Stimulated activated CD4-positive, alpha-beta T cell treated with anti-CD3 and anti-CD28 coated beads, Interleukin-1b, Interleukin-23, amount 100 ng/mL, for 48 hours (primary cell): ENCODE measurements at regions not wholly inside any gene's neighbourhood (a gene's known extent, or its start where the extent isn't known, plus 50 kb on each side); places are given as distances from the start of the nearest gene placed in this dataset.
A peak's percentile ranks its signal among the peaks of the same experiment; 100 is the strongest.

Source experiments
- DNase-seq: peaks from one replicate; pipeline ENCODE4 v3.0.0-alpha.2; 2020

DNA sequence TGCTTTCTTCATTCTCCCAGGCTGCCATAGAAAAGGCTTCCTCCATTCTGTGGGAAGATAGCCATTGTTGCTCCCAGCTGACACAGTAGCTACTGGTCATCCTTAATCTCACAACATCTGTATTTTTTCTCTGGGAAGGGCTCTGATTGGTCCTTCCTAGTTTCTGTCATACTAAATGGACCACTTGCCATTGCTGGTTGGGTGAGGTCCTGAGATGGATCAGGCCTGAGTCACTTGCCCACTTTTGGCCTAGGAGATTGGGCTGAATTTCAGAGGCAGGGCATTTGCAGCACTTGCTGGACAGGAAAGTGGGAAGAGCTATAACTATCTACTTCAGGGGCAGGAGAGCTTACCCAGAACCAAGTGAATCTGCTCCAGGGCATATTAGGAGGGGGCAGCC is 106.5 kb upstream of the PROK2 start:
- DNase-seq, result no peak

- DNase-seq, result no peak
These were observed 105.5 kb upstream of the PROK2 start for GRCh38 chr3:71890356-71890931.

- DNase-seq, result no peak
These were observed 102.3 kb upstream of the PROK2 start for GRCh38 chr3:71887256-71887655.

DNA sequence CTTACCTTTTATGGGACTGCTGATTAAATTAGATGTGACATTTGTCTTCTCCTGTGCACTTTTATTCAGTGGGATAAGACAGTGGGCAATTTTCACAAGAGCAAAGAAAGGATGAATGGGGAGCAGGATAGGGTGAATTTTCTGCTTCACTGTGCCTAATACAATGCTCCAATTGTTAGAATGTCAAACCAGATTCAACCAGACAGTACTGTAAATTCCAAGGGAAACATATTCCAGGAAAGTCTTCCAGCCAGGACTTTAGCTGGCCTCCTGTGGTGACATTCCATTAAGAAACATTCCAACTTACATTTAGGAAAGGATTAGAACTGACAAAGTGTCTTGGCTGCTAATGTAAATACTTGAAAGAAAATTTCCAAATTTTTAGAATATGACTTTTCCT is 100.1 kb upstream of the PROK2 start:
- no peak for DNase-seq

DNA sequence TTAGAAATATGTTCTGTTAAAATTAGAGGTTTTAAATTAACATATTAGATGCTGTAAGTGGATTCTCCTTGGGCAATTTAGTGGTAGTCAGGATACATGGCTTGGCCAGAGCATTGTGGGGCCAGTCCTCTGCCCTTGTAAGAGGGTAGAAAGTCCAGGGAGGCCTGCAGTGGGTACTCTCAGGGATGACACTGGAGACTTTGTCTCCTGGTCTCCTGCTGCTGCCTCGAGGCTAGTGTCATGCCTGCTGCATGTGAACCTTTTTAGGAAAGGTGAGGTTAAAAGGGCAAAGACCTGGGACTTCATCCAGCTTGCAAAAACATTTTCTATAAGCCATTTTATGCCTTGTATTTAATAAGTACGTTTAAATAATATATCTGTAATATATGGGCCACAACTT is 96.8 kb upstream of the PROK2 start:
- DNase-seq, result no peak

GRCh38 chr3:71881041-71881440 is 96.1 kb upstream of the PROK2 start:
- no peak for DNase-seq

GRCh38 chr3:71879089-71879488 is 94.1 kb upstream of the PROK2 start:
- DNase-seq, result no peak

- no peak for DNase-seq
These were observed 91.5 kb upstream of the PROK2 start for GRCh38 chr3:71876135-71877105.

GRCh38 chr3:71875461-71875947 is 90.6 kb upstream of the PROK2 start:
- DNase-seq, result peak; percentile 83

DNA sequence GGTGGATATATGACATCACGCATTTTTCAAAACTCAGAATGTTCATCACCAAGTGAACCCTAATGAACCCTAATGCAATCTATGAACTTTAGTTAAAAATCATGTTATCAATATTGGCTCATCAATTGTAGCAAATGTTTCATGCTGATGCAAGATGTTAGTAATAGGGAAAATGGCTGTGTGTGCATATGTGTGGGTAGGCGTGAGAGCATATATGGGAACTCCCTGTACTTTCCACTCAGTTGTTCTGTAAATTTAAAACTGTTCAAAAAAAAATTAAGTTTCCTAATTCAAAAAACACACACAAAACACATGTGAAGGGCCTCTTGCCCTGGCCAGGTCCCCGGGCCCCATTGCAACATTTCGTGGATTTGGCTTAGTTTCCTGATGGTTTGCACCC is 89.7 kb upstream of the PROK2 start:
- peak; percentile 6 for DNase-seq

GRCh38 chr3:71873093-71873611 is 88.2 kb upstream of the PROK2 start:
- no peak for DNase-seq

DNA sequence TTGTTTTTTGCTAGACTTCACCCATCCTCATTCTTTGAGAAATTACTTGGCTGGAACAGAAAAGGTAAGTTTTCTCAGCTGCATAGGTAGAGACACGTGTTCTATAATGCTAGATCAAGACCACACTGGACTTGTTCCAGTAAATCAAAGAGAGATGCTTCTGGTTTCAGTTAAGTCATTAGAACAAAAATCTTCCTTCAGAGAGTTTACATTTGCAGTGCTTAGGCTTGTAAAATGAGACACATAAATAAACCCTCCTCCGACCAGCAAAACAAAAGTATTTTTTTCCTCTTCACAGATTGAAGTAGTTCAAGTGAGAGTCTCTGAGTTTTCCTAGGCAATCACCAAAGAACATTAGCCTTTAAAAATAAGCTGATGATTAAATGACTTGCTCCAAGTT is 87.3 kb upstream of the PROK2 start:
- DNase-seq, result no peak

- DNase-seq, result no peak
These were observed 86.1 kb upstream of the PROK2 start for GRCh38 chr3:71870966-71871512.

DNA sequence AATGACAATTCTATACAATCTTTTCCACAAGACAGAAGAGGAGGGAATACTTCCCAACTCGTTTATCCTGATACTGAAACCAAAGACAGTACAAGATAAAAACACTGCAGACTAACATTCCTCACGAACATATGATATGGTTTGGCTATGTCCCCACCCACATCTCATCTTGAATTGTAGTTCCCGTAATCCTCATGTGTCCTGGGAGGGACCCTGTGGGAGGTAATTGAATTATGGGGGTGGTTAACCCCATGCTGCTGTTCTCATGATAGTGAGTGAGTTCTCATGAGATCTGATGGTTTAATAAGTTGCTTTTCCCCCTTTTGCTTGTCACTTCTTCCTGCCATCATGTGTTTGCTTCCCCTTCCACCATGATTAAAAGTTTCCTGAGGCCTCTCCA is 83.9 kb upstream of the PROK2 start:
- no peak for DNase-seq

- no peak for DNase-seq
These were observed 80.8 kb upstream of the PROK2 start for GRCh38 chr3:71865727-71866126.

- DNase-seq, result no peak
These were observed 78.7 kb upstream of the PROK2 start for GRCh38 chr3:71863563-71864190.

DNA sequence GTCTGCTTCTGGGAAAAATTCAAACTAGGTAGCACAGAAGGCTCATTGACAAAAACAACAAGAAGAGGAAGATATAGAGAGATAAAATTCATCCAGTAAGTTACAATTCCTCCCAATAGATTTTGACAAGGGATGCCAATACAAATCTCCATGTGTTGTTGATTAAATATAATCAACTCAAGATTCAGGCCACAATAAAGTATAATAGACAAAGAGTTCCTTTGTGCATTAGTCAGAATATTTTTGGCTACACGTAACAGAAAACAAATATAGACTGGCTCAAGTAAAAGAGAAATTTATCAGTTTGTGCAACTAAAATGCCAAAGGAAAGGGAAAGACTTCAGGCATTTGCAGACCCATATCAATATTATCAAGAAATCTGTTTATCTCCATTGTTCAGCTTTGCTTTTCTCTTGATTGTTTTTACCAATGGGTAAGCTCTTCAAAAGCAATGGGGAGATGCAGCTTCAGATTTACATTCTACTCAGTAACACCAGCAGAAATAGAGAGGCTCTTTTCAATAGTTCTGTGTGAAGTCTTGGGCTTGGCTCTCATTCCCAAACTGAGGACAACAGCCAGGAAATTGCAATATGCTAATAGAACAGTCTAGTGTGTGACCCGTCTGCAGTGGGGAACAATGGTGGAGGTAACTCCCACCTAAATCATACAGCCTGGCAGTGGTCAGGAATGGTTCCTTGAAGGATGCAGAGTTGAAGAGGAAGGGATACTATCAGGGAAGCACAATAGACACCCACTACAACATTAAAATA is 77.6 kb upstream of the PROK2 start:
- no peak for DNase-seq

GRCh38 chr3:71859123-71859519 is 74.2 kb upstream of the PROK2 start:
- DNase-seq, result no peak

- DNase-seq, result no peak
These were observed 73.7 kb upstream of the PROK2 start for GRCh38 chr3:71858503-71859122.

GRCh38 chr3:71857956-71858355 is 73.0 kb upstream of the PROK2 start:
- no peak for DNase-seq

DNA sequence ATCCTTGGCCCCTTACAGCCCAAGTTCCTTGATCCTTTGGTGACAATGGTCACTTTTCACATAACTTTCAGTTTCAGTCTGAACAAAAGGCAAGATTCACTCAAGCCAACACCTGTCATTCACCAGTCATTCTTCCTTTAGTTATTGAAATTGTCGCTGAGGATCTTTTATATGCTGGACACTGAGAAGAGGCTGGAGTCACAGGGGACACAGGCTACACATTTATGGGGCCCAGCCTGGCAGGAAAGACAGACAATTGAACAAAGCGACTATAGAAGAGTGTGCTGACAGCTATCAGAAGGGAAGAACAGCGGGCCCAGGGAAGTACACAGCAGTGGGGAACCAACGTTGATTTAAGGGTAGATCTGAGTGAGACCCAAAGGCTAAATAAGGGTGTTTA is 69.8 kb upstream of the PROK2 start:
- no peak for DNase-seq

GRCh38 chr3:71854096-71854495 is 69.1 kb upstream of the PROK2 start:
- DNase-seq, result no peak
